ENCODE measurements at regions not wholly inside any gene's neighbourhood (a gene's known extent, or its start where the extent isn't known, plus 50 kb on each side); places are given as distances from the start of the nearest gene placed in this dataset.
"Not testable (repeated sequence)": the region's sequence is repeated elsewhere in the genome, so short reads cannot be mapped to it uniquely, and the experiment has no call there.

DNA sequence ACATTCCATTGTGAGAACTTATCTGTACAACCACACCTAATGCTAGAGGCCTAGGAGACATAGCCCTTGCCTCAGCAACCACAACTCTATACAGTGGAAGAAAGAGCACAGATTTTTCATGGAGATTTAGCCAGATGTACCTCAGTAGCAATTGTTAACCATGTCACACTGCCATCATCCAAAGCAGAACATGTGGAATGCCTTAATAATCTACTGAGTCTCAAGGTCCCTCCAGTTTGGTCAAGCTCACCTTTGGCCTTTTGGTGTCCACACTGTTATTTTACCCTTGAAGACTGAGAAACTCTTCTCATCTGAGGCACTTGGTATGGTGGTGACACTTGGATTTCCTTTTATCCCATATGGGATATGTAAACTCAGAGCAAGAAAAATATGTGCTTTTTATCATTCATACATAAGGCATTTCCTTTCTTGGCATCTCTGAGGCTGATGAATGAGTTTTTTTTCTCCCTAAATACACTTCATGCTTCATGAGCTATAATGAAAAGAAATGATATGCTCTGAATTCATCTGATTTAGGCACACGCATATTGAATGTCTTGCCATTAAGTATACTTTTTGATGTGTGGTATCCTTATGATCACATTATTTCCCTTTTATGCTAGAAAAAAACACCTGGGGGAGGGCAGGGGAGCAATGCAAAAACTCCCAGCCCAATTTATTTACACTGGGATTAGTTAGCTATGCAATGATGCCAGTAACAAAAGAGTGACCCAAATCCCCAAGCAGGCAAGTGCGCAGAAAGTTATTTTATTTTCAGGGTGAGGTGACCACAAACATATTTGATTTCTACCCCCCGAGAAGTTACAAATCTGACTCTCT is 63.3 kb upstream of the ME3 start:
- Histone ChIP-seq H3K9me3 (ENCODE audit: insufficient read depth, low read depth) (peaks cover 11% of the 10 kb centered on the region), H3K4me3 (no peak overlapping the region), H3K4me1 (replicated peaks; ENCODE audit: insufficient read depth) (peaks cover 75% of the 10 kb centered on the region), H3F3A (ENCODE audit: insufficient read depth, low read depth) (peaks cover 47% of the 10 kb centered on the region), H3K9me2 (ENCODE audit: insufficient read depth) (no peaks in the 10 kb centered on the region), H3K27ac (peak overlapping the region; percentile 76), H3K79me2 (ENCODE audit: low read depth) (no peaks in the 10 kb centered on the region), H3K4me2 (peak overlapping the region; percentile 57), H3K36me3 (ENCODE audit: low read depth) (no peaks in the 10 kb centered on the region), H4K20me1 (ENCODE audit: insufficient read depth) (no peaks in the 10 kb centered on the region), H3K27me3 (ENCODE audit: insufficient read depth, low read depth) (no peaks in the 10 kb centered on the region), H2AFZ (no peak overlapping the region)
- peak; percentile 54 to 92 for DNase-seq
- POLR2A ChIA-PET (ENCODE audit: unreplicated experiment) = interaction anchor here (0.5 to 1.1 kb wide), 10 partner anchors 9 to 263 kb away, joined by 3 to 7 read pairs (median 4); no protein-coding TSS in a partner anchor
- CTCF ChIA-PET = no interaction called here
- intact Hi-C loops (cut with micrococcal nuclease; ENCODE audit: unreplicated experiment) = loop anchor here (1.0 kb wide), 1 partner anchor 211 kb away; no protein-coding TSS in a partner anchor
- TF ChIP-seq, protein P1, sequence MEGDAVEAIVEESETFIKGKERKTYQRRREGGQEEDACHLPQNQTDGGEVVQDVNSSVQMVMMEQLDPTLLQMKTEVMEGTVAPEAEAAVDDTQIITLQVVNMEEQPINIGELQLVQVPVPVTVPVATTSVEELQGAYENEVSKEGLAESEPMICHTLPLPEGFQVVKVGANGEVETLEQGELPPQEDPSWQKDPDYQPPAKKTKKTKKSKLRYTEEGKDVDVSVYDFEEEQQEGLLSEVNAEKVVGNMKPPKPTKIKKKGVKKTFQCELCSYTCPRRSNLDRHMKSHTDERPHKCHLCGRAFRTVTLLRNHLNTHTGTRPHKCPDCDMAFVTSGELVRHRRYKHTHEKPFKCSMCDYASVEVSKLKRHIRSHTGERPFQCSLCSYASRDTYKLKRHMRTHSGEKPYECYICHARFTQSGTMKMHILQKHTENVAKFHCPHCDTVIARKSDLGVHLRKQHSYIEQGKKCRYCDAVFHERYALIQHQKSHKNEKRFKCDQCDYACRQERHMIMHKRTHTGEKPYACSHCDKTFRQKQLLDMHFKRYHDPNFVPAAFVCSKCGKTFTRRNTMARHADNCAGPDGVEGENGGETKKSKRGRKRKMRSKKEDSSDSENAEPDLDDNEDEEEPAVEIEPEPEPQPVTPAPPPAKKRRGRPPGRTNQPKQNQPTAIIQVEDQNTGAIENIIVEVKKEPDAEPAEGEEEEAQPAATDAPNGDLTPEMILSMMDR (conservative IDR thresholded peaks at IDR 0.05) = no peak
- no peak for TF ChIP-seq EZH2 (IDR thresholded peaks at IDR 0.05; ENCODE audit: low read depth)
- TSS peak; percentile 30 for BruUV-seq (replicated peaks)

DNA sequence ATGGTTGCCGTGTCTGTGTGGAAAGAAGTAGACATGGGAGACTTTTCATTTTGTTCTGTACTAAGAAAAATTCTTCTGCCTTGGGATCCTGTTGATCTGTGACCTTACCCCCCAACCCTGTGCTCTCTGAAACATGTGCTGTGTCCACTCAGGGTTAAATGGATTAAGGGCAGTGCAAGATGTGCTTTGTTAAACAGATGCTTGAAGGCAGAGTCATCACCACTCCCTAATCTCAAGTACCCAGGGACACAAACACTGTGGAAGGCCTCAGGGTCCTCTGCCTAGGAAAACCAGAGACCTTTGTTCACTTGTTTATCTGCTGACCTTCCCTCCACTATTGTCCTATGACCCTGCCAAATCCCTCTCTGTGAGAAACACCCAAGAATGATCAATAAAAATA is 60.3 kb upstream of the ME3 start:
- Histone ChIP-seq H3K4me2 (peak overlapping the region; percentile 24; the same call in 1 of the 2 replicates), H3K9me3 (ENCODE audit: insufficient read depth, low read depth) (peaks cover 11% of the 10 kb centered on the region), H3F3A (ENCODE audit: insufficient read depth, low read depth) (peaks cover 40% of the 10 kb centered on the region), H3K27ac (peak overlapping the region; percentile 52; the same call in 1 of the 2 replicates), H3K4me1 (replicated peaks; ENCODE audit: insufficient read depth) (peaks cover 53% of the 10 kb centered on the region)
- H2AFZ ChIP-seq; H3K27me3 ChIP-seq (ENCODE audit: insufficient read depth, low read depth); H3K36me3 ChIP-seq (ENCODE audit: low read depth); POLR2A ChIA-PET (ENCODE audit: unreplicated experiment); intact Hi-C loops (cut with micrococcal nuclease; ENCODE audit: unreplicated experiment); H3K4me3 ChIP-seq; H3K79me2 ChIP-seq (ENCODE audit: low read depth); BruUV-seq (replicated peaks); H3K9me2 ChIP-seq (ENCODE audit: insufficient read depth); H4K20me1 ChIP-seq (ENCODE audit: insufficient read depth); CTCF ChIA-PET; DNase-seq: not testable (repeated sequence)

DNA sequence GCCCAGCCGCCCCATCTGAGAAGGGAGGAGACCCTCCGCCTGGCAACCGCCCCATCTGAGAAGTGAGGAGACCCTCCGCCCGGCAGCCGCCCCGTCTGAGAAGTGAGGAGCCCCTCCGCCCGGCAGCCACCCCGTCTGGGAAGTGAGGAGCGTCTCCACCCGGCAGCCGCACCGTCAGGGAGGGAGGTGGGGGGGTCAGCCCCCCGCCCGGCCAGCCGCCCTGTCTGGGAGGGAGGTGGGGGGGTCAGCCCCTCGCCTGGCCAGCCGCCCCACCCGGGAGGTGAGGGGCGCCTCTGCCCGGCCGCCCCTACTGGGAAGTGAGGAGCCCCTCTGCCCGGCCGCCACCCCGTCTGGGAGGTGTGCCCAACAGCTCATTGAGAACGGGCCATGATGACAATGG is 59.9 kb upstream of the ME3 start:
- intact Hi-C loops (cut with micrococcal nuclease; ENCODE audit: unreplicated experiment); H3K4me2 ChIP-seq; H3K4me3 ChIP-seq; H3K36me3 ChIP-seq (ENCODE audit: low read depth); H4K20me1 ChIP-seq (ENCODE audit: insufficient read depth); DNase-seq; H3K9me2 ChIP-seq (ENCODE audit: insufficient read depth); H3K27me3 ChIP-seq (ENCODE audit: insufficient read depth, low read depth); H2AFZ ChIP-seq; CTCF ChIA-PET; POLR2A ChIA-PET (ENCODE audit: unreplicated experiment); H3K79me2 ChIP-seq (ENCODE audit: low read depth): not testable (repeated sequence)
- Histone ChIP-seq H3K9me3 (ENCODE audit: insufficient read depth, low read depth) (peaks cover 11% of the 10 kb centered on the region; the same call in 1 of the 2 replicates), H3F3A (ENCODE audit: insufficient read depth, low read depth) (peaks cover 42% of the 10 kb centered on the region), H3K27ac (0 out of 2 replicates have a peak overlapping the region, but pooled peaks have one; percentile 23), H3K4me1 (replicated peaks; ENCODE audit: insufficient read depth) (peaks cover 49% of the 10 kb centered on the region)
- TSS peak; percentile 11 for BruUV-seq (replicated peaks)

DNA sequence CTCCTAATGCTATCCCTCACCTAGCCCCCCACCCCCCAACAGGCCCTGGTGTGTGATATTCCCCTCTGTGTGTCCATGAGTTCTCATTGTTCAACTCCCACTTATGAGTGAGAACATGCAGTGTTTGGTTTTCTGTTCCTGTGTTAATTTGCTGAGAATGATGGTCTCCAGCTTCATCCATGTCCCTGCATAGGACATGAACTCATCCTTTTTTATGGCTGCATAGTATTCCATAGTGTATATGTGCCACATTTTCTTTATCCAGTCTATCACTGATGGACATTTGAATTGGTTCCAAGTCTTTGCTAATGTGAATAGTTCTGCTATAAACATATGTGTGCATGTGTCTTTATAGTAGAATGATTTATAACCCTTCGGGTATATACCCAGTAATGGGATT is 57.2 kb upstream of the ME3 start:
- H3K9me2 ChIP-seq (ENCODE audit: insufficient read depth); H3K27ac ChIP-seq; H3K4me3 ChIP-seq; H4K20me1 ChIP-seq (ENCODE audit: insufficient read depth); H3K27me3 ChIP-seq (ENCODE audit: insufficient read depth, low read depth); H2AFZ ChIP-seq; BruUV-seq (replicated peaks); H3K4me2 ChIP-seq; H3K79me2 ChIP-seq (ENCODE audit: low read depth); POLR2A ChIA-PET (ENCODE audit: unreplicated experiment); CTCF ChIA-PET; DNase-seq; H3K36me3 ChIP-seq (ENCODE audit: low read depth); intact Hi-C loops (cut with micrococcal nuclease; ENCODE audit: unreplicated experiment): not testable (repeated sequence)
- H3F3A ChIP-seq (ENCODE audit: insufficient read depth, low read depth) = peaks cover 35% of the 10 kb centered on the region
- peaks cover 15% of the 10 kb centered on the region for H3K9me3 ChIP-seq (ENCODE audit: insufficient read depth, low read depth)
- H3K4me1 ChIP-seq (replicated peaks; ENCODE audit: insufficient read depth) = peaks cover 41% of the 10 kb centered on the region

All from PC-9 (cell line).